HG02943 (cell line): ENCODE measurements at regions not wholly inside any gene's neighbourhood (a gene's known extent, or its start where the extent isn't known, plus 50 kb on each side); places are given as distances from the start of the nearest gene placed in this dataset.
"Not testable (repeated sequence)": the region's sequence is repeated elsewhere in the genome, so short reads cannot be mapped to it uniquely, and the experiment has no call there.

Source experiments
- ATAC-seq: cut with Tn5 transposase; IDR thresholded peaks from one replicate; pipeline ENCODE4 v1.9.1; 2021; ENCODE audit warnings: mild to moderate bottlenecking, low read depth, moderate library complexity; ENCODE audit not compliant: unreplicated experiment

DNA sequence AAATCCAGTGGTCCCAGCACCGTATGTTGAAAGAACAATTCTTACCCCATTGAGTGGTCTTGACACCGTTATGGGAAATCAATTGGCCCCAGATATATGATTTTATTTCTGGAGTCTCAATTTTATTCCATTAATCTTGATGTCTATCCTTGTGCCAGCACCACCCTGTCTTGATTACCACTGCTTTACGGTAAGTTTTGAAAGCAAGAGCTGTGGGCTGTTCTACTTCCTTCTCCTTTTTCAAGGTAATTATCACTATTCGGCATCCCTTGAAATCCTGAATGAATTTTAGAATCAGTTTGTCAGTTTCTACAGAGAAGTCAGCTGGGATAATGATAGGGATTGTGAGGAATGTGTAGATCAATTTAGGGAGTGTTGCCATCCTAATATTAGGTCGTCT lies 160.8 kb upstream of the SFSWAP start:
- ATAC-seq = no peak

DNA sequence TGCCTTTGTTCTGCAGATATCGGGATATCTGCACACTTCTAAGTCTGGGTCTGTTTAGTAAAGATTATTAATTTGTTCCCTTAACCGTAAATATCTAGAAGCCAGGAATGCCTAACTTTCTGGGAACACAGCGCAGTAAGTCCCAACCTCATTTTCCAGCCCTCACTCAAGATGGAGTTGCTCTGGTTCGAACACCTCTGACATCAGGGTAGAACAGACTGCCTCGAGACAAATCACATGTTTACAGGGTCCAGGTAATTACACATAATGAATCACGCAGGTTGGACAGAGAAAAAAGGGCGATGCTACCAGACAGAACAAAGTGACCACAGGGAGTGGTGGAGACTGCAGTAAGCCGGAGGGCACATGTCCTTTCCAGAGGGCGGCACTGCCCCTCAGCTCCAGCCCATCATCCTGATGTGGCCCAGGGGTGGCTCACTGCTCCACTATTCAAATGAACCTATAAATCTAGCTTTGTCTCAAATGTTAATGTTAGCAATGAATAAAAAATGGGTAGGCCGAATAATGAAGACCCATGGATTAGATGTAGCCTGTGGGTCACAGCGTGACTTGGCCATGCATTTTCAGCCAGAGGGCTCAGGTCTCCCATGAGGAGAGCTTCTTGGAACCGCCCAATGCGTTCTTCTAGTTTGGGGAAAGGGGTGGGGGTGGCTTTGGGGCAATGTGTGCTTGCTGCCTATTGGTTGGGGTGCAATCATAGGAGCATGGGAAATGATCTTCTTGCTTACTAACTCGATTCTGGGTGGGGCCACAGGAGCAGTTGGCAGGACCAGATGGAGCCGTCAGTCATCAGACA lies 159.0 kb upstream of the SFSWAP start:
- no peak for ATAC-seq

DNA sequence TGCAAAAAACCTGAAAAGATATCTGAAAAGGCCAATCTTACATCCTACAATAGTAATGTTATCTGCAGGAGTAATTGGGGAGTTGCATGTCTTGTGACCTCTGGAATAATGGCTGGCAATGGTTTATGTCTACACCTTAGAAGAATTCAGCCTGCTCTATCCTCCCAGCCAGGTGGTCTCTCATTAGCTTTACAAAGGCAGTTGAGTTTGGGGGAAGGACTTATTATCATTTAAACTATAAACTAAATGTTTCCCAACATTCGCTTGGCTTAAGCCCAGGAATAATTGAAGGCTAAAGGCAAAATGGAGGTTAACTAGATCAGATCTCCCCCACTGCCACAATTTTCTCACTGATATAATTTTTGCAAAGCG lies 158.4 kb upstream of the SFSWAP start:
- ATAC-seq = no peak

- no peak for ATAC-seq
These were observed 157.7 kb upstream of the SFSWAP start for GRCh38 chr12:131553096-131553777.

- ATAC-seq = no peak
These were observed 155.6 kb upstream of the SFSWAP start for GRCh38 chr12:131555197-131555846.

DNA sequence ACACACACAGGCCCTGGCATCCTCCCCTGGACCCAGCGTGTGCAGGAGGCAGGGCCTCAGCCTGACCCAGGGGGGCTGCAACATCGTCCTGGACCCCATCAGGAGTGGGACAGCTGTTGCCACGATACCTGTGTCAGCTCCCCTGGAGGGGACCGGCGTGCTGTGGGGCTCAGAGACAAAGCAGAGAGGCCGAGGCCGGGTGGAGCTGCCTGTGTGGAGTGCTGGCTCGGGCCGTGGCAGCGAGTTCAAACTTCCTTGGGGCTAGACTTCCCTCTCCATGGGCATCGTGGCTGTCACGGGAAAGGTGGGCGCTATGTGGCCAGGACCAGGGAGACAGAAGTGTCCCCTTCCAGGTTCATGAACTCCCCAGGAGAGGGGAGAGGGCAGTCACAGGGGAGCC lies 155.0 kb upstream of the SFSWAP start:
- no peak for ATAC-seq

DNA sequence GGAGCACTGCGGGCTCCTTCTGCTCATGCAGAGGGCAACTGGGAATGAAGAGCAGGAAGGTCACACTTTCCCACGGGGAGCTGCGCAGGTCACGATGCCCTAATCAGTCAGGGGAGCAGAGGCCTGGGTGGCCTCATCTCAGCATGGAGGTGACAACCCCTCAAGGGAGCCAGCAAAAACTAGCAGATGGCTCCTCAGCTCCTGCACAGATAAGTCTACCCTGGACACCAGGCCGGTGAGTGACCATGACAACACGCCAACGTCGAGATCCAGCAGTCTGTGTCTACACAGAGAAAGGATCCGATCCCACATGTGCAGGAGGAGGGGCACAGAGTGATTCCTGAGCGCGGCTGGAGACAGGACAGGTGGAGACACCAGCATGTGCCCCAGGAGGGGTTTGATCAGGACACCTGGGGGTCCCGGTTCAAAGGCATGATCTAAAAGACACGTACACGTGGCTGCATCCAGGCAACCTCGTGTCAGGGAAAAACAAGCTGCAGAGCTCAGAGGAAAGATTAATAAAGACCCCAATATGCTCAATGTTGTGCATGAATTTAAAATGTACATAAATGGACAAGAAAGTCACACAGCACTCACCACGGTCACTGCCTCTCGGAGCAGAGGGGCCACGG lies 153.7 kb upstream of the SFSWAP start:
- ATAC-seq = no peak

DNA sequence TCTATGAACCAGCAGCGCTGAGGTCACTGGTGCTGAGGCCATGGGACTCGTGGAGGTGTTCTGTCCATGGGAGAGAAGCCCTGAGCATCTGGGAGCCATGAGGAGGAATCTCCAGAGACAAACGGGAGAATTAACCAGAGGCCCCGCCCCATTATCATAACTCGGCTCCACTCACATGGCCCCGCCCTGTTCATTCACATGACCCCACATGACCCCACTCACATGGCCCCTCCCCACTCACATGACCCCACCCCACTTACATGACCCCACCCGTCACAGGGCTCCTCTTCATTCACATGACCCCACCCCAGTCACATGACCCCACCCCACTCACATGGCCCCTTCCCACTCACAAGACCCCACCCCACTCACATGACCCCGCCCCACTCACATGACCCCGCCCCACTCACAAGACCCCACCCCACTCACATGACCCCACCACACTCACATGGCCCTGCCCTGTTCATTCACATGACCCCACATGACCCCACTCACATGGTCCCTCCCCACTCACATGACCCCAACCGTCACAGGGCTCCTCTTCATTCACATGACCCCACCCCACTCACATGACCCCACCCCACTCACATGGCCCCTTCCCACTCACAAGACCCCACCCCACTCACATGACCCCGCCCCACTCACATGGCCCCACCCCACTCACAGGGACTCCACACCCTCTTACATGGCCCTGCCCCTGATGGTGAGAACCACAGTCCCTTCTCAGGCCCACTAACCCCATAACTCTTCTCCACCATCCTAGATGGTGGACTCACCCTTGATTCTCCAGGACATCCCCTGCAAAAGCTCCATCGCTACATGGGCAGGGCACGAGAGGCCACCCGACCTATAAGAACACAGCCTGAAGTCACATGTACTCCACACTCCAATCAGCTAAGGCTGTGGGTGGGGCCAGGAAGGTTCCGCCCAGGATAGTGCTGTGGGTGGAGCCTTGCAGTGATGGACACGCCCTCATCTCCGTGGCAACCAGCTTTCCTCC lies 151.1 kb upstream of the SFSWAP start:
- ATAC-seq = no peak

DNA sequence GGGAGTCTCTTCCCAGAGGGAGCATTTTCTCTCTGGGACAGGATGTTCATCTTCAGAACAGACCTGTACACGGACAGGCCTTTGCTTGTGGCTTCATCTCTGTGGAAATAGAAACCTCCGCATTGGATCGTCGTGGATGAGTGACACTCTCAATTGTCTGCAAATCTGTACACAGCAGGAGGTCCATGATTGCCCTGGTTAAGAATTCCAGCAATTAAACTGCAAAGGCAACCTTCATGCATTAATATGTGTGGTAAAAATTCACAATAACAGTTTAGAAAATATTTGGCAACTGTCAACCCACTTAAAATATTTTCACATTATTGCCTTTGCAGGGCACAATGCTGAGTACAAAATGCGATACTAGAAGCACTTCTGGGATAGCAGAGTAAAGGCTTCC lies 149.8 kb upstream of the SFSWAP start:
- ATAC-seq = no peak

- no peak for ATAC-seq
These were observed 148.8 kb upstream of the SFSWAP start for GRCh38 chr12:131561891-131562684.

DNA sequence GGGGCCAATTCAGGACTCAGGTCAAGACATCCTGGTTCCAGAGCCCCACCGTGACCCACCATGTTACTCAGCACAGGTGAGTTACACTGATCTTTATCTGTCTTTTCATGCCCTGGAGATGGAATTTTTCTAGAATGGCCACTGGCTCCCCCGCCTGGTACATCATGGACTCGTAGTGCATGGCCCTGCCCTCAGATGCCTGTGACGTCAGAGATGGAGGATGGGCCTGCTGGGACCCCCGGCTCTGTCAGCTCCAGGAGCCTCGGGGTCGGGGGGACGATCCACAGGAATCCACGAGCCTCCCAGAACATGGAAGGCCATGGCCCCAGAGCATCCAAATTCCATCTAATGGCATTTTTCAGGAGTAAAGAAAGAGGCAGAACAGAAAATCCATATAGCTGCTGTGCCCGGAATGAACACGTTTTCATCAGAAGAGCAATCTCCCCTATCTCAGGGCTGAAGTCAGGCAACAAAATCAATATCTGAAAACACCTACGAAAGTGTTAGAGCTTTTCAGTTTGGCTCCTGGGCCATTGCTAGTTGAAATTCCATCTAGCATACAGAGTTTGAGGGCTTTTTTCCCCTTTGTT lies 146.7 kb upstream of the SFSWAP start:
- ATAC-seq = not testable (repeated sequence)

- no peak for ATAC-seq
These were observed 146.0 kb upstream of the SFSWAP start for GRCh38 chr12:131564845-131565244.

GRCh38 chr12:131565267-131566015 lies 145.4 kb upstream of the SFSWAP start:
- ATAC-seq = no peak

- ATAC-seq = no peak
These were observed 142.6 kb upstream of the SFSWAP start for GRCh38 chr12:131568336-131568735.

GRCh38 chr12:131570596-131570995 lies 140.3 kb upstream of the SFSWAP start:
- ATAC-seq = no peak

DNA sequence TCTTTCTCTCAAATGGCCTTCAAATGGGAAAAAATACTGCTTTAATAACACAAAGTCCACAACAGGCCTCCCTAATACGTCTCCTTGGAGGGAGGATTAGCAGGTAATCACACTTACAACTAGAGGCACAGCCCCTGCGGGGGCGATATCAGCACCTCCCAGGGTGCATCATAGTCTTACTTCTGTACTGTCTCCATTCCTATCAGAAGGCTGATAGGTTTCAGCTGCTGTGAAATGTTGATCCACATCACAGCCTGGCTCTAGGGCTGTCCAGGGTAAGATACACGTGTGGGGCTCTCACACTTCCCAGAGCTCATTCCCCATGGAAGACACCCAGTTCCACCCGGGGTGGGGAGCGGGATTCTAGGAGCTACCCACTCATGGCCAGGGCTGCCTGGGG lies 139.1 kb upstream of the SFSWAP start:
- no peak for ATAC-seq

DNA sequence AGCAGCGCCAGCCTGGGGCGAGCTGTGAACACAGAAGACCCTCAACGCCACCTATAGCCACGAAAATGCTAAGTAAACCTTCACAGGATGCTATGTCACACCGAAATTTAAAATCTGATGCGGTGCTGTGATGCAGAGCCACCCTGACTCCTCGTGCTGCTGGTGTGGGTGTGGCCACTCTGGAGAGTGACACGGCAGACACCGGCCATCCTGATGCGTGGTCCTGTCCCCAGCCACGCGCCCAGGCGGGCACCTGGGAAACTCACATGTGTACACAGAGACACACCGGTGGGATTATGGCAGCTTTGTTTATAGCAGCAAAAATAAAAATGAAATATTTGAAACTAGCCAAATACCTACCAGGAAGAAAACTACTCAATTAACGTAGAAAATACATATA lies 138.3 kb upstream of the SFSWAP start:
- ATAC-seq = no peak
